ENCODE measurements at regions not wholly inside any gene's neighbourhood (a gene's known extent, or its start where the extent isn't known, plus 50 kb on each side); places are given as distances from the start of the nearest gene placed in this dataset.

DNA sequence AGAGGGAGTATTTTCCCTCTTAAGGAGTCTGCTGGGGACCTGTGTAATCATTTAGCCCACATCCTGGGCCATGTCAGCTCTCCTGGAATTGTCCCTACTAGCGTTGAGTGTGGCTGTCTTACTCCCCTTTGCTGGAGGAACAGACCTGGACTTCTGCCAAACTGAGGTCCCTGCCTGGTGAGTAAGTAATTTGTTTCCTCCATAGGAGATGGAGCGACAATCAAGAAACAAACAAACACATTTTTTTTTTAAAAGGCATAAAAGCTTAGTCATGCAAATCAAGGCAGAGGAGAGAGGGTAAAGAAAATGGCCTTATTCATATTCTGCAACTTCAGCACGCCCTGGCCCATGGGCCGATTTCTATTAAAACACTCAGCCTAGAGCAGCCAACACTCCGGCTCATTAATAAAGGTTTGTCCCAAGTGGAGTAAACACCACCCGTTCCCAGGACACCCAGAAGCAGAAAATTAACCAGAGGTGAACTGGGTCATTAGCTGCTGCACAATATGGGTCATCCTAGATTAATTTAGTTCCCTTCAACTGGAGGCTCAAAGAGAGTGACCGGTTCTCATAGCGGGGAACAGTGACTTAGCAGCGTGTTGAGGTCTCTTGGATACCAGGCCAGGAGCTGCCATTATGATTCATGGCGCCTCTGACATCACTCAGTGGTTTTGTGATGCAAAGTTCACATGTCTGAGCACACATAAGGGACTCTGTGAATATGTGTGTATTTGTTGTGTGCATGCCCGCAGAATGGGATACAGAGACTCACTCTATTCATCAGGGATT, 165.0 kb upstream of the SULF2 start:
- no peak for DNase-seq (ENCODE audit: low spot score in 2 of 2)
- Histone ChIP-seq H3K27me3 (no peaks in the 10 kb centered on the region), H3K36me3 (no peaks in the 10 kb centered on the region), H3K27ac (no peak overlapping the region), H3K9me3 (no peaks in the 10 kb centered on the region), H3K4me3 (no peak overlapping the region), H3K4me1 (no peaks in the 10 kb centered on the region)
- no peak for TF ChIP-seq CTCF (IDR thresholded peaks at IDR 0.05)
- intact Hi-C loops (cut with DNase I), result no loop called here

DNA sequence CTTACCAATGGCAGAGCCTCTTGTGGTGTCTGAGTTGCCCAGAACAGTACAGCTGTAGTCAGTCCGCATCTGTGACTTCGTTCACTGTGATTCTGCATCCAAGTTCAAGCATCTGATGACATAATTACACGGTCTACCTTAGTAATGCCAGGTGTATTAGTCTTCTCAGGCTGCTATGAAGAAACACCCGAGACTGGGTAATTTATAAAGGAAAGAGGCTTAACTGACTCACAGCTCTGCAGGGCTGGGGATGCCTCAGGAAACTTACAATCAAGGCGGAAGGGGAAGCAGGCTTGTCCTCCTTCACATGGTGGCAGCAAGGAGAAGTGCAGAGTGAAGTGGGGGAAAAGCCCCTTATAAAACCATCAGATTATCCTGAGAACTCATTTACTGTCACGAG, 163.9 kb upstream of the SULF2 start:
- H3K27me3 ChIP-seq, result no peaks in the 10 kb centered on the region
- intact Hi-C loops (cut with DNase I), result no loop called here
- no peak overlapping the region for H3K27ac ChIP-seq
- no peaks in the 10 kb centered on the region for H3K9me3 ChIP-seq
- no peak for TF ChIP-seq CTCF (IDR thresholded peaks at IDR 0.05)
- H3K4me3 ChIP-seq, result no peak overlapping the region
- no peak for DNase-seq (ENCODE audit: low spot score in 2 of 2)
- H3K4me1 ChIP-seq, result no peaks in the 10 kb centered on the region
- no peaks in the 10 kb centered on the region for H3K36me3 ChIP-seq

DNA sequence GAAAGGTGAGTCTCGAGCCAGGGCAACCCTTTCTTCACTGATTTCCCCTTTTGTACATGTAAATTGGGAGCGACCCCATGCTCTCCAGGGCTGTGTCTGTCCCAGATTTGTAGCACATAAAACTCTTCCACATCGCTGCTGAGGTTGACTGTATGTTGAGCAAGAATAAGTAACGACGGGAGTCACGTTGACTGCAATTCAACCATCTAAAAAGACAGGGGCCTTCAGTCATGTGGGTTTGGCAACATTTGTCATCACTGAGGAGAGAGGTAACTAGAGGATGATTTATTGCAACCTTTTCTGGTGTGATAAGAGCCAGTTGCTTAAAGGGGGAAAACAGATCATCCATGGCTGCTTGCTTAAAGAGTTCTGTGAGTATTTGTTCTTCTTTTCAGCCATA, 159.4 kb upstream of the SULF2 start:
- no peak overlapping the region for H3K4me3 ChIP-seq
- intact Hi-C loops (cut with DNase I), result no loop called here
- no peaks in the 10 kb centered on the region for H3K4me1 ChIP-seq
- TF ChIP-seq CTCF (IDR thresholded peaks at IDR 0.05), result no peak
- H3K9me3 ChIP-seq, result no peaks in the 10 kb centered on the region
- H3K27ac ChIP-seq, result no peak overlapping the region
- no peak for DNase-seq (ENCODE audit: low spot score in 2 of 2)
- no peaks in the 10 kb centered on the region for H3K27me3 ChIP-seq
- no peaks in the 10 kb centered on the region for H3K36me3 ChIP-seq

- intact Hi-C loops (cut with DNase I), result no loop called here
- no peaks in the 10 kb centered on the region for H3K9me3 ChIP-seq
- H3K27ac ChIP-seq, result no peak overlapping the region
Observed at GRCh38 chr20:47941869-47942268, 156.6 kb upstream of the SULF2 start.

GRCh38 chr20:47940101-47940813, 155.0 kb upstream of the SULF2 start:
- H3K9me3 ChIP-seq, result no peaks in the 10 kb centered on the region
- DNase-seq (ENCODE audit: low spot score in 2 of 2), result no peak
- H3K27me3 ChIP-seq, result no peaks in the 10 kb centered on the region
- H3K36me3 ChIP-seq, result no peaks in the 10 kb centered on the region
- intact Hi-C loops (cut with DNase I), result no loop called here
- no peak overlapping the region for H3K4me3 ChIP-seq
- no peaks in the 10 kb centered on the region for H3K4me1 ChIP-seq
- no peak for TF ChIP-seq CTCF (IDR thresholded peaks at IDR 0.05)
- H3K27ac ChIP-seq, result no peak overlapping the region

More at GRCh38 chr20:47941869-47942268, 156.6 kb upstream of the SULF2 start:
- Histone ChIP-seq H3K4me1 (no peaks in the 10 kb centered on the region), H3K36me3 (no peaks in the 10 kb centered on the region), H3K4me3 (no peak overlapping the region), H3K27me3 (no peaks in the 10 kb centered on the region)
- DNase-seq (ENCODE audit: low spot score in 2 of 2), result no peak
- TF ChIP-seq CTCF (IDR thresholded peaks at IDR 0.05), result no peak

All from ascending aorta (tissue), 2 donors.